NCI-H2227 (cell line): ENCODE measurements at regions not wholly inside any gene's neighbourhood (a gene's known extent, or its start where the extent isn't known, plus 50 kb on each side); places are given as distances from the start of the nearest gene placed in this dataset.

Experiments
- DNase-seq: peaks from one replicate; lab custom pipeline; 2025; ENCODE audit not compliant: unreplicated experiment; lab: John Stamatoyannopoulos, UW

DNA sequence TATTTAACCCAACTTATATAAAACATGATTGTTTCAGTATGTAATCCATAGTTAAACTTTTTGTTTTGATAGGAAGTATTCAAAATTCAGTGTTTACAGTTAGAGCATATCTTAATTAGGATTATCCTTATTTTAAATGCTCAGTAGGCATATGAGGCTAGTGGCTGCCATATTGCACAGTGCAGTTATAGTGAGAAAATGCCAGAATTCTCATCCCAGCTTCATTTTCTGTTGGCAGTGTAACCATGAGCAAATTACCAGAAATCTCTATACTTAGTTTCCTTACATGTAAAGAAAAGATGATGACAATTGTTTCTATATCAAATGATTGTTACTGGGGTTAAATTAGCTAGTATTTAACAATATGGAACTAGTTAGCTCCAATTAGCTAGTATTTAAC lies 265.8 kb downstream of the ARAP2 start:
- no peak for DNase-seq

DNA sequence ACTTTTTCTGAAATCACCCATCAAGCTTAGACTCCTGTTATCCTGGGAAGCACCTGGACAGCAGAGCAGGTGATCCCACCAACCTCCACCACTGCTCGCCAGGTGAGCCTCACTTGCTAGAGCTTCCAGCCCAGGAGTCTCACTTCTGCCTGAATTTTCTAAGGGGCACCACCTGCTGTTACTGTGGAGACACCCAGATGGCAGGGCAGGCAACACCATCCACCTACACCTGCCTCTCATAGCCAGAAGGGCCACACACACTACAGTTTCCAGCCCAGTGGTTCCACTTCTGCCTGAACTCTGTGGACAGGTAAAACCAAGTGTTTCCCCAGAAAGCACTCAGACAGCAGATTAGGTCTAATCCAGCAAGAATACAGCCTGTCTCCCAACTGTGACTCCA lies 262.0 kb downstream of the ARAP2 start:
- no peak for DNase-seq

DNA sequence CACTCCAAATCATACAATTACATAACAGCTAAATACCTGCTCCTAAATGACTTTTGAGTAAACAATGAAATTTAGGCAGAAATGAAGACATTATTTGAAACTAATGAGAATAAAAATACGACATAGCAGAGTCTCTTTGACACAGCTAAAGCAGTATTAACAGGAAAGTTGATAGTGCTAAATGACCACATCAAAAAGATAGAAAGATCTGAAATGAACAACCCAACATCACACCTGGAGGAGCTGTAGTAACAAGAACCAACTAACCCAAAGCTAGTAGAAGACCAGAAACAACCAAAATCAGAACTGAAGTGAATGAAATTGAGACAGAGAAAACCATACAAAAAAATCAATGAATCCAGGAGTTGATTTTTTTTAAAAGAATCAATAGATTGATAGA lies 257.8 kb downstream of the ARAP2 start:
- no peak for DNase-seq

DNA sequence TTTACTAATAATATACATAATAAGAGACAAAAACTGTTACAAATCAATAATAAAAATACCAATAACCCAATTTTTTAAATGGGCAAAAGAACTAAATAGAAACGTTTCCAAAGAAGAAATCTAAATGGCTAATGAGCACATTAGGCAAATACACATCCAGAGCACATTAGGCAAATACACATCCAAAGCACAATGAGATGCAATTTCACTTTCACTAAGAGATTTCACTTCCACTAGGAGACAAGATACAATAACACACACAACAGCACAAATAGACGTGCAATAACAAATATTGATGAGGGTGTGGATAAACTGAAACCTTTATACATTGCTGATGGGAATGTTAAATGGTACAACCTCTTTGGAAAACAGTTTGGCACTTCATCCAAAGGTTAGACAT lies 250.7 kb downstream of the ARAP2 start:
- no peak for DNase-seq

DNA sequence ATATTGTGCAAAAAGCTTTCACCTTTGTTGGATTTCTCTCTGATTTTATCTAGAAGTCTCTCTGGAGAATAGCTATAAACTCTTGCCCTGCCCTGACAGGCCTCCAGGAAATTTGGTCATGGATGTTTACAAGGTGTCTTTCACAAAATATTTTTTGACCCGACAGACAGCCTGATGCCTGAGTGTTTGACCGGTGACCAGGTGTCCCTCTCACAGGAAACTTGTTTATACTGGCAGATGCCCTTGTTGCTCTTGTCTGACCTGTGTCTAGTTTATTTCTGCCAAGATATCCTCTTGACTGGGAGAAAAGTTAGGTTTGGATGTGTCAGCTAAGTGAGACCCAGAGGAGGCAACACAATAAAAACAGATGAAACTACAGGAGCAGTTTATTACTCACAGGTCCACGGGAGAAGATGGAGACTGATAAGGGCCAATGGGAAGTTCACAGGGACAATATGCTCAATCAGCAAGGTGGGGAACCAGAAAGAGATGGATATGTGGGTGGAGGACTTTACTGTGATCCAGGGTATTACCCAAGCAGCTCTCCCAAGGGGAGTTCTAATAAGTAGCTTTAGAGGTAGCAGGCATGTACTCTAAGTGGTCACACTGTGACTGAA lies 243.3 kb downstream of the ARAP2 start:
- no peak for DNase-seq

DNA sequence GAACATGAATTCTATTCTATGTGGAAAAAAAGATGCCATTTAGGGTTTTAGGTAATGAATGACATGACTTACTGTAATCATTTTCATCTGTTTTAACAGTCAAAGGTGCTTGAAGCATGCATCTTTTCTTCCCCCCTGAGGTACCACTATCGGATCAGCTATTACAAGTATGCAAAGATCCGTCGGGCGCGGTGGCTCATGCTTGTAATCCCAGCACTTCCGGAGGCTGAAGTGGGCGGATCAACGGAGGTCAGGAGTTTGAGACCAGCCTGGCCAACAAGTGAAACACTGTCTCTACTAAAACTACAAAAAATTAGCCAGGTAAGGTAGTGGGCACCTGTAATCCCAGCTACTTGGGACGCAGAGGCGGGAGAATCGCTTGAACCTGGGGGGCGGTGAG lies 241.3 kb downstream of the ARAP2 start:
- no peak for DNase-seq

DNA sequence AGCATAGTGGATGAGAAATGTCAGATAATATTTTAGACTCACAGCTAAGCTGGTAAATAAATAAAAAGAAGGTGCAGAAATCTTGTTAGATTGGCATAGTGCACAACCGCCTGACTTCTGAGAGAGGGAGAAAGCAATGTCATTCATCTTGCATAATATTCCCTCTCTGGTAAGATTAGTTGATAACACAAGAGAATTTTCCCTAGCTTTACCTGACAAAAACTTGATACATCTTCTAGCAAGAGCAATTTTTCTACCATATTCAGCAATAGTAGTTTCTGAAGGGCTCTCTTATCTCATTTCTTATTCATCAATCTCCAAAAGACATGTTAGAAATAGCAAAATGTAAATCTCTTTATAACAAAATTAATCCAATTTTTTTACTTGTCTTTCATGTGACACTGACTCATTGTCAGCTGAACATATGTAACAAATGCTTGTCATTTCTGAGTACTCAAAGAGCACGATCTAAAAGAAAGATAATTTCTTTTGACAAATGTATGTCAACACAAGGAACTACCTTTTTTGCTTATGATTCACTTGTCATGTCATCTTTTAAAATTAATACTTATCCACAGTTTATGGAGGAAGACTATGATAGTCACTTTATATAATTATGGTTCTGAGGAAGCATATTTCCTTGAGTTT lies 240.0 kb downstream of the ARAP2 start:
- DNase-seq = no peak

DNA sequence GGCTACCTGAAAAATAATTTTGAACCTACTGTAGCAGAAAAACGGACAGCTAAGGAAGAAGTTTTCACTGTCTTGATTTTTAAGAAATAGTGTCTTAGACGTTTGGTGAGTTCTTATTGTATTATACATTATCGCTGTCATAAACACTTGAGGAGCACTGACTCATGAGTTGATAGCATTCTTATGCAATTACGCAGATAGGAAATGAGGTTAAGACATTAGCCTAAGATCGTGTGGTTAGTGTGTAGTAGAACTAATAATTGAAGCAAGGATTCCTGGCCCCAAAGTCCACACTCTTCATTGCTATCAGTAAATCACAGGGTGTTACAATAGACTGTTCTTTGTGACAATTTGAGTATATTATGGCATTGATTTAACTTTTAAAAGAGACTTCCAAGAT lies 238.1 kb downstream of the ARAP2 start:
- DNase-seq = no peak

DNA sequence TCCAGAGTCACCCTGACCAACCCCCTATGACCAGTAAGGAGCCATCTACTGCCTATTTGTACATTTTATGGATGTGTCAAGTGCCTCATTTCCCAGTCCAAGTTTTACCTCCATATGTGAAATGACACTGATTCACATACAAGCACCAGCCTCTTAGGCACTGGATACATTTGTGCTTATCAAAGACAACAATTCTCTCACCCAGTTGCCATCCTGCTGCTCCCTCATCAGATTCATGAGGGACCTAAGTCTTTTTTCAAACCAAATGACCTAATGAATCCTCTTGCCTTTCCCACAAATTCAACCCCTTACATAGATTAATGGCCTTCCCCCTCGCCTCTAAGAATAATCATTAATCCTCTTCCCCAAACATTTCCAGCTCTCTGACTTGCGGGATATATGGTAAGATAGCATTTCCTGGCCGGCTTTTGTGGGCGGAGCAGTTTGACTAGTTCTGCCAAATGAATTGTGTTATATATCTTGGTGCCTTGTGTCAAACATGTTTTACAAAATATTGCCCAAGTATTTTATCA lies 233.9 kb downstream of the ARAP2 start:
- DNase-seq = no peak

DNA sequence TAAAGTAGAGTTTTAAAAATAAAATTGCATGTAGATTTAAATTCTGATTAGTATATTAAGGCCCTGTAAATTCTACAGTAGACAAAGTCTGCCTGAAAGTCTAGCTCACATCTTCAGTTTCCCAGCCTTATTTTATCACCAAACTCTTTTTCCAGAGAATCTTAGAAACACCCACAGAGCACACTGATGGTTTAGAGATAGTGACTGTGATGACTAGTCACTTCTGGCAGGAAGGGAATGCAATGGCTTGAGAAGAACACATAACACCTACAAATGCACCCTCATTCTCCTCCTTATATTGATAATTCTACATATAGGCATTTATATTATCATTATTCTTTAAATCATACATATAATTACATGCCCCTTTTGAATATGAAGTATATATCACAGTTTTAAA lies 232.9 kb downstream of the ARAP2 start:
- DNase-seq = no peak

DNA sequence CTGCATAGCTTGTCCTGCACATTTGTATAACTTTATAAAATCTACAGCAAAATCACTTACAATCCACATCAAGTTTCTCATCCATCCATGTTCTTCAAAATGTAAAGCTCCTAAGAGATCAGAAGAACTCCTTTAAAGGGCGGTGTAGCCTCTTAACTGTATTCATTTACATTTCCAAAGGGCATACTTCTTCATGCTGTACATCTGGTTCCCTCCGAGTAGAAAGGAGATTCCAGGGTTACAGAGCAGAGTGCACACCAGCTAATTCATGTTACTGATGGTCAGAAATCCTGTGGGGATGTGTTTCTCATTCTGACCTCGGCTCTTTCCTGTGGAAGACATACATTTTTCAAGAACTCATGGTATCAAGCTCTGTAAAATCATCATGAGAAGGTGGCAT lies 231.8 kb downstream of the ARAP2 start:
- DNase-seq = no peak

DNA sequence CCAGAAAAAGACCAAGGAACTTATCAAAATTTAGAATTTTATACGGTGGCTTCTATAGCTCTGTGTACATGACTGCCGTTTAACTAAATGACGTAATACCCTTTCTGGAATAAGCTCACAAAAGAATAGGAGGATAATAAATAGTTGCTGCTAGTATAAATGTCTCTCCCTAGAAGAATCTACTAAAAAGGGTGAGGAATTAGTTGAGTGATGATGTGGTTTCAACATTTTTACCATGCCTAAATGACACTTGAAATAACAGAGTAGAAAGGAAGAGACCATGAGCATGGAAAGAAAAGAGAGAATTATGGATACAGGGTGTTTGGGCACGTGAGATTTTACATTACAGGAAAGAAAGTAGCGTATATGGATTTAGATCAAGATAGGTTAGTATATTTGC lies 231.1 kb downstream of the ARAP2 start:
- no peak for DNase-seq
